Rectal smooth muscle tissue (tissue), 1 donor: ENCODE measurements at regions not wholly inside any gene's neighbourhood (a gene's known extent, or its start where the extent isn't known, plus 50 kb on each side); places are given as distances from the start of the nearest gene placed in this dataset.

Experiments used
- H3K27ac ChIP-seq: one replicate; pipeline ENCODE4 v1.7.0; 2013; ENCODE audit warnings: low read depth, low read length, inconsistent platforms
- H3K27me3 ChIP-seq: one replicate; pipeline ENCODE4 v1.7.0; 2013; ENCODE audit warnings: low read length; ENCODE audit not compliant: control insufficient read depth, insufficient read depth
- H3K36me3 ChIP-seq: one replicate; pipeline ENCODE4 v1.7.0; 2013; ENCODE audit warnings: low read length; ENCODE audit not compliant: control insufficient read depth, insufficient read depth
- H3K4me1 ChIP-seq: one replicate; pipeline ENCODE4 v1.7.0; 2013; ENCODE audit warnings: low read length; ENCODE audit not compliant: control insufficient read depth, insufficient read depth
- H3K4me3 ChIP-seq: one replicate; pipeline ENCODE4 v1.7.0; 2013; ENCODE audit warnings: low read length
- H3K9ac ChIP-seq: one replicate; pipeline ENCODE4 v1.7.0; 2013; ENCODE audit warnings: low read length

GRCh38 chr13:107736731-107737130 is 478.6 kb downstream of the LIG4 start:
- Histone ChIP-seq H3K9ac (no peak overlapping the region), H3K36me3 (no peaks in the 10 kb centered on the region), H3K27me3 (no peaks in the 10 kb centered on the region), H3K4me3 (no peak overlapping the region), H3K27ac (no peak overlapping the region), H3K4me1 (no peaks in the 10 kb centered on the region)

- no peaks in the 10 kb centered on the region for H3K4me1 ChIP-seq
- no peak overlapping the region for H3K27ac ChIP-seq
- H3K4me3 ChIP-seq, result no peak overlapping the region
- no peaks in the 10 kb centered on the region for H3K27me3 ChIP-seq
- no peak overlapping the region for H3K9ac ChIP-seq
- no peaks in the 10 kb centered on the region for H3K36me3 ChIP-seq
These were observed 479.2 kb downstream of the LIG4 start for GRCh38 chr13:107736170-107736569.

- Histone ChIP-seq H3K4me1 (no peaks in the 10 kb centered on the region), H3K4me3 (no peak overlapping the region), H3K27me3 (no peaks in the 10 kb centered on the region), H3K36me3 (no peaks in the 10 kb centered on the region), H3K27ac (no peak overlapping the region), H3K9ac (no peak overlapping the region)
These were observed 480.3 kb downstream of the LIG4 start for GRCh38 chr13:107734891-107735625.

GRCh38 chr13:107733276-107733675 is 482.1 kb downstream of the LIG4 start:
- no peak overlapping the region for H3K9ac ChIP-seq
- no peak overlapping the region for H3K27ac ChIP-seq
- no peak overlapping the region for H3K4me3 ChIP-seq
- H3K4me1 ChIP-seq, result no peaks in the 10 kb centered on the region
- H3K27me3 ChIP-seq, result no peaks in the 10 kb centered on the region
- no peaks in the 10 kb centered on the region for H3K36me3 ChIP-seq

GRCh38 chr13:107730813-107731212 is 484.5 kb downstream of the LIG4 start:
- no peak overlapping the region for H3K9ac ChIP-seq
- H3K4me1 ChIP-seq, result no peaks in the 10 kb centered on the region
- no peak overlapping the region for H3K27ac ChIP-seq
- no peak overlapping the region for H3K4me3 ChIP-seq
- no peaks in the 10 kb centered on the region for H3K36me3 ChIP-seq
- no peaks in the 10 kb centered on the region for H3K27me3 ChIP-seq

GRCh38 chr13:107721125-107721869 is 494.0 kb downstream of the LIG4 start:
- Histone ChIP-seq H3K27me3 (no peaks in the 10 kb centered on the region), H3K4me3 (no peak overlapping the region), H3K4me1 (no peaks in the 10 kb centered on the region), H3K36me3 (no peaks in the 10 kb centered on the region), H3K9ac (no peak overlapping the region), H3K27ac (no peak overlapping the region)

GRCh38 chr13:107716741-107717140 is 498.6 kb downstream of the LIG4 start:
- no peak overlapping the region for H3K4me3 ChIP-seq
- no peaks in the 10 kb centered on the region for H3K4me1 ChIP-seq
- no peak overlapping the region for H3K9ac ChIP-seq
- no peak overlapping the region for H3K27ac ChIP-seq
- H3K27me3 ChIP-seq, result no peaks in the 10 kb centered on the region
- no peaks in the 10 kb centered on the region for H3K36me3 ChIP-seq

- Histone ChIP-seq H3K4me3 (no peak overlapping the region), H3K4me1 (no peaks in the 10 kb centered on the region)
These were observed 499.1 kb downstream of the LIG4 start for GRCh38 chr13:107716241-107716640.

GRCh38 chr13:107715496-107715895 is 499.8 kb downstream of the LIG4 start:
- no peak overlapping the region for H3K27ac ChIP-seq
- no peak overlapping the region for H3K9ac ChIP-seq
- H3K27me3 ChIP-seq, result no peaks in the 10 kb centered on the region
- no peaks in the 10 kb centered on the region for H3K36me3 ChIP-seq
- H3K4me3 ChIP-seq, result no peak overlapping the region
- H3K4me1 ChIP-seq, result no peaks in the 10 kb centered on the region

More at GRCh38 chr13:107716241-107716640, 499.1 kb downstream of the LIG4 start:
- H3K36me3 ChIP-seq, result no peaks in the 10 kb centered on the region
- H3K9ac ChIP-seq, result no peak overlapping the region
- H3K27ac ChIP-seq, result no peak overlapping the region
- H3K27me3 ChIP-seq, result no peaks in the 10 kb centered on the region

GRCh38 chr13:107713314-107713713 is 502.0 kb downstream of the LIG4 start:
- Histone ChIP-seq H3K27ac (no peak overlapping the region), H3K4me1 (no peaks in the 10 kb centered on the region), H3K36me3 (no peaks in the 10 kb centered on the region), H3K9ac (no peak overlapping the region), H3K27me3 (no peaks in the 10 kb centered on the region), H3K4me3 (no peak overlapping the region)

GRCh38 chr13:107712145-107712860 is 503.0 kb downstream of the LIG4 start:
- H3K27me3 ChIP-seq, result no peaks in the 10 kb centered on the region
- H3K36me3 ChIP-seq, result no peaks in the 10 kb centered on the region
- no peak overlapping the region for H3K27ac ChIP-seq
- H3K4me1 ChIP-seq, result no peaks in the 10 kb centered on the region
- H3K4me3 ChIP-seq, result no peak overlapping the region
- no peak overlapping the region for H3K9ac ChIP-seq

- H3K9ac ChIP-seq, result no peak overlapping the region
- H3K4me1 ChIP-seq, result no peaks in the 10 kb centered on the region
- no peaks in the 10 kb centered on the region for H3K27me3 ChIP-seq
- H3K27ac ChIP-seq, result no peak overlapping the region
- no peaks in the 10 kb centered on the region for H3K36me3 ChIP-seq
- H3K4me3 ChIP-seq, result no peak overlapping the region
These were observed 525.2 kb downstream of the LIG4 start for GRCh38 chr13:107690181-107690580.
